DMS53 treated with DMSO at 0.1 percent for 48 hours (cell line): ENCODE measurements at regions not wholly inside any gene's neighbourhood (a gene's known extent, or its start where the extent isn't known, plus 50 kb on each side); places are given as distances from the start of the nearest gene placed in this dataset.

ENCODE experiments used
- DNase-seq: peaks from one replicate; lab custom pipeline; 2025; ENCODE audit not compliant: unreplicated experiment; lab: John Stamatoyannopoulos, UW

- no peak for DNase-seq
These were observed 253.8 kb downstream of the TNS1 start for GRCh38 chr2:217749008-217749407.

- no peak for DNase-seq
These were observed 256.0 kb downstream of the TNS1 start for GRCh38 chr2:217746808-217747207.

- DNase-seq = no peak
These were observed 258.6 kb downstream of the TNS1 start for GRCh38 chr2:217743966-217744761.

DNA sequence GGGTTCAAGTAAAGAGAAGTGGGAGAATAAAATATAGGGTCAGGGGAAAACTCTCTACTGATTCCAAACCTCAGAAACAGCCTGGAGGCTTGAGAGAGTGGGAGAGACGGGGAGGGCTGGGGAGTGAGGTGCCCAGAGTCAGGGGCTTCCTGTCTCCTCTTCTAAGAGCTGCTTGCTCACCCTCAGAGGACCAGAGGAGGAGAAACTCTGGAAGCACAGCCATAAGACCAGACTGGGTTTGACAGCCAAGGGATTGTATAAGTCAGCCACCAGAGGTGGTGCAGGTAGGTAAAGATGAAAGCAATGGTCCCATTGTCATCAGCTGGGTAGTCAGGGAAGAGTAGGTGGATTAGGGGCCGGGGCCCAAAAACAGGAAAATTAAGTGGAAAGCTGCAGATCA, 259.4 kb downstream of the TNS1 start:
- DNase-seq = no peak

- DNase-seq = no peak
These were observed 260.0 kb downstream of the TNS1 start for GRCh38 chr2:217742841-217743240.

DNA sequence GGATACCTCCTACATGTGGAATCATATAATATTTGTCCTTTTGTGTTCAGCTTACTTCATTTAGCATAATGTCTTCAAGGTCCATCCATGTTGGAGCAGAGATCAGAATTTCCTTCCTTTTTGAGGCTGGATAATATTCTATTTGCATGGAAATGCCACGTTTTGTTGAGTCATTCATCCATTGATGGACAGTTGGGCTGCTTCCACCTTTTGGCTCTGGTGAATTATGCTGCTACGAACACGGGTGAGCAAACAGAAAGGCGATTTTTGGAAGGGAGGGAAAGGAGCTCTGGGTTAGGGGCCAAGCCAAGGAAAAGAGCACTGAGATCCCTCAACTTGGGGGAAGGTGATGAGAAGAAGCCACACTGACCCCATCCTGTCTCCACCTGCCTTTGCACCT, 260.5 kb downstream of the TNS1 start:
- no peak for DNase-seq

GRCh38 chr2:217741381-217741955, 261.3 kb downstream of the TNS1 start:
- no peak for DNase-seq

GRCh38 chr2:217740756-217741155, 262.0 kb downstream of the TNS1 start:
- DNase-seq = no peak

GRCh38 chr2:217740178-217740577, 262.6 kb downstream of the TNS1 start:
- DNase-seq = no peak

- DNase-seq = no peak
These were observed 263.1 kb downstream of the TNS1 start for GRCh38 chr2:217739741-217740140.

- DNase-seq = no peak
These were observed 264.7 kb downstream of the TNS1 start for GRCh38 chr2:217738061-217738460.

DNA sequence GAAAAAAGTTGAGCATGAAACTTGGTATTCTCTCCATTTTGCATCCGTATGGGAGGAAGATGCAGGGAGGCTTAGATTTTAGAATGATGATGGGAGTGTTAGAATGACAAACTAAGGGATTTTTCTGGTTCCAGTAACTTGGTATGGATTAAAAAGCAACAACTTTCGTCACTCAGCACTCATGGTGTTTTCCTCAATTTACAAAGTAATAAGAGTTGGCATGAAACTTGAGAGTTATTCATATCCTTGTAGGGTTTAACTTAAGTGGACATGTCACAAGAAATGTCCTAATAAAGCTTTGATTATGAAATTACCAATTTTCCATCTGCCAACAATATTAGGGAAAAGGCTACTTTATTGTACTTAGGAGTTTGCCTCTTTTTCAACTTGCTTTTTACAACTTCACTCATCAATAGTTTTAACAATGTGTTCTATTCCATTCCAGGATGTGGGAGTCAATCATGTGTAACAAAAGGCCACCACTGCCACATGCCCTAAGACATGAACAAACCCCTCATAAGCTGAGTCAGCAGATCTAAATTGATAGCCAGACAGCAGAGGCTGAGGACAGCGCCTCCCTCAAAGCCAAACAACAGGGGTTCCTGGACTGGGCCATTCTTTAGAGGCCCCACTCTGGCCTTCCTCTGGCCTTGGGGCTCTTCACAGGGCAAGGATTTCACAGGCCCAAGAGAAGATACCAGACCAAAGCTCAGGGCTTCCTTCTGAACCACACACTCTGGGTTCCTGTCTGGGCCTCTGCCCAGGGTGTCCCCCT, 265.8 kb downstream of the TNS1 start:
- no peak for DNase-seq

GRCh38 chr2:217735899-217736298, 266.9 kb downstream of the TNS1 start:
- no peak for DNase-seq

GRCh38 chr2:217735034-217735433, 267.8 kb downstream of the TNS1 start:
- no peak for DNase-seq

- DNase-seq = no peak
These were observed 269.3 kb downstream of the TNS1 start for GRCh38 chr2:217733461-217733860.

GRCh38 chr2:217732992-217733391, 269.8 kb downstream of the TNS1 start:
- DNase-seq = no peak

DNA sequence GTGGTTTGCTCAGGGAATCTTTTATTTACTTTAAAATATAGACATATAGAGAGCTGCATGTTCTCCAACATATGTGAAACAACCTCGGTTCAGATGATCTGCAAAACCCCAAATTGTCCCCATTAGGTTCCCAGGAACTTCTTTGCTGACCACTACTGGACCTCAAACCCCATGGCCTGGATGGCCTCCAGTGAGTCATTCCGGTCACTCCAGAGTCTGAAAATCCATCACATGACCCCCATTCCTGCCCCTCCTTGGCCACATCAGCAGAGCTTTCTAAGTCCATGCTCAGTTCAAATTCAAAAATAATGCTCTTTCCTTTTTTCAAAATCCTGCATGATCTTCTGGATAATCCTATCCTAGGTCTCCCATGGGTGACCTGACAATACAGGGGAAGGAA, 271.0 kb downstream of the TNS1 start:
- no peak for DNase-seq

GRCh38 chr2:217729421-217730053, 273.3 kb downstream of the TNS1 start:
- no peak for DNase-seq

- DNase-seq = no peak
These were observed 275.0 kb downstream of the TNS1 start for GRCh38 chr2:217727801-217728200.

- no peak for DNase-seq
These were observed 277.4 kb downstream of the TNS1 start for GRCh38 chr2:217725409-217725808.

DNA sequence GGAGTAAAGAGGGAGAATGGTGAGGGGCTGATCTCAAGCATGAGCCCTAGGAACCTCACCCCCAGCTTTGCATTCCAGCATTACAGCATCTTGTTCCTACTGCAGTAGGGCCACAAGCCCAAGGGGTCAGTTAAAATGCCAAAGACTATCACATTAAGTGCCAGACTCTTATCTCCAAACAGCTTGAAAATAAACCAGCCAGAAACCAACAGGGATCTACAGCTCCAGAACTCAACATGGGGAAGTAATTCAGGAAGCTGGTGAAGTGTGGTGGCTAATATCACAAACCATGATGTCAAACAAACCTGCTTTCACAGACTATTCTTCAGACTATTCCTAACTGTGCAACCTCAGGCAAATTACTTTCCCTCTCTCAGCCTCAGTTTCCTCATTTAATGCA, 278.3 kb downstream of the TNS1 start:
- DNase-seq = no peak

GRCh38 chr2:217723981-217724380, 278.8 kb downstream of the TNS1 start:
- DNase-seq = no peak
